Tibial artery (tissue), 4 donors: ENCODE measurements at regions not wholly inside any gene's neighbourhood (a gene's known extent, or its start where the extent isn't known, plus 50 kb on each side); places are given as distances from the start of the nearest gene placed in this dataset.

Experiments
- DNase-seq, 2 donors: peaks; one replicate each; pipeline ENCODE4 v3.0.0-alpha.2; 2019
- H3K27ac ChIP-seq, 2 donors: fragments of 200-600 bp; sonication (generic) in 1 of 2; 1 replicate in 1 of 2; 2 replicates in 1 of 2; pipeline ENCODE4 v1.5.1; 2018 to 2019; ENCODE audit warnings: mild to moderate bottlenecking in 1 of 2
- H3K27me3 ChIP-seq, 2 donors: fragments of 200-600 bp; sonication (generic) in 1 of 2; one replicate each; pipeline versions ENCODE4 v1.5.1 to v1.6.0; 2016 to 2019
- H3K36me3 ChIP-seq, 3 donors: fragments of 200-600 bp; sonication (generic) in 2 of 3; one replicate each; pipeline ENCODE4 v1.5.1; 2016 to 2019; ENCODE audit warnings: mild to moderate bottlenecking in 2 of 3
- H3K4me1 ChIP-seq, 4 donors: fragments of 200-600 bp; sonication (generic) in 2 of 4; 1 replicate in 3 of 4; 2 replicates in 1 of 4; pipeline ENCODE4 v1.5.1; 2016 to 2019
- H3K4me3 ChIP-seq, 2 donors: fragments of 200-600 bp; sonication (generic) in 1 of 2; 1 replicate in 1 of 2; 2 replicates in 1 of 2; pipeline ENCODE4 v1.5.1; 2018 to 2019; ENCODE audit warnings: mild to moderate bottlenecking in 2 of 2
- H3K9me3 ChIP-seq, 3 donors: fragments of 200-600 bp; sonication (generic) in 1 of 3; one replicate each; pipeline ENCODE4 v1.5.1; 2016 to 2019
- intact Hi-C: fragments of 100-400 bp; cut with DNase I; formaldehyde crosslinking; loops from one replicate; pipeline ENCODE4 v1.15.0; 2023; ENCODE audit warnings: low total_unique reads
- TF ChIP-seq, protein P1 (sequence below), 2 experiments: fragments of 200-600 bp in 1 of 2; fragments of 450-650 bp in 1 of 2; IDR thresholded peaks; one replicate each; pipeline ENCODE4 v1.5.1; 2017 to 2019; ENCODE audit warnings: antibody characterized with exemption in 2 of 2, mild to moderate bottlenecking in 1 of 2, moderate library complexity in 1 of 2

DNA sequence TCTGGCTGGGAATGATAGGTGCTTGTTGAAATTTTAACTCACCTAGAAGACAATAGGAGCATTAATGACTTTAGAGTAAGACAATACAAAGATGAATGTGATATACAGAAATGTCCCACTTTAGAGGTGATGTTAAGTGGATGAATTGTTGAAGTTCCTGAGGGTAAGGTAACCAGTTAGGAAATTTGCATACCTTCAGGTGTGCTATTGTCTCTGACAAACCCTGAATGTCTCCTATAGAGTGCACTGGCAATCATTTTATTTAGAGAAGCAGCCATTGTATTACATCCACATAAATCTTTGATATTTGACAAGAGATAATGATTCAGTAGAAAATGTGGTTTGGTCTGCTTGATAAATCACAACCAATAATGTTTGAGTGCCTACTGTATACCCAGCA, 228.5 kb downstream of the RNF144A start:
- Histone ChIP-seq H3K9me3 (no peaks in the 10 kb centered on the region), H3K4me1 (no peaks in the 10 kb centered on the region), H3K36me3 (no peaks in the 10 kb centered on the region), H3K27ac (no peak overlapping the region), H3K4me3 (no peak overlapping the region), H3K27me3 (no peaks in the 10 kb centered on the region)
- no peak for DNase-seq
- intact Hi-C loops = no loop called here
- TF ChIP-seq, protein P1, sequence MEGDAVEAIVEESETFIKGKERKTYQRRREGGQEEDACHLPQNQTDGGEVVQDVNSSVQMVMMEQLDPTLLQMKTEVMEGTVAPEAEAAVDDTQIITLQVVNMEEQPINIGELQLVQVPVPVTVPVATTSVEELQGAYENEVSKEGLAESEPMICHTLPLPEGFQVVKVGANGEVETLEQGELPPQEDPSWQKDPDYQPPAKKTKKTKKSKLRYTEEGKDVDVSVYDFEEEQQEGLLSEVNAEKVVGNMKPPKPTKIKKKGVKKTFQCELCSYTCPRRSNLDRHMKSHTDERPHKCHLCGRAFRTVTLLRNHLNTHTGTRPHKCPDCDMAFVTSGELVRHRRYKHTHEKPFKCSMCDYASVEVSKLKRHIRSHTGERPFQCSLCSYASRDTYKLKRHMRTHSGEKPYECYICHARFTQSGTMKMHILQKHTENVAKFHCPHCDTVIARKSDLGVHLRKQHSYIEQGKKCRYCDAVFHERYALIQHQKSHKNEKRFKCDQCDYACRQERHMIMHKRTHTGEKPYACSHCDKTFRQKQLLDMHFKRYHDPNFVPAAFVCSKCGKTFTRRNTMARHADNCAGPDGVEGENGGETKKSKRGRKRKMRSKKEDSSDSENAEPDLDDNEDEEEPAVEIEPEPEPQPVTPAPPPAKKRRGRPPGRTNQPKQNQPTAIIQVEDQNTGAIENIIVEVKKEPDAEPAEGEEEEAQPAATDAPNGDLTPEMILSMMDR (IDR thresholded peaks at IDR 0.05) = no peak

DNA sequence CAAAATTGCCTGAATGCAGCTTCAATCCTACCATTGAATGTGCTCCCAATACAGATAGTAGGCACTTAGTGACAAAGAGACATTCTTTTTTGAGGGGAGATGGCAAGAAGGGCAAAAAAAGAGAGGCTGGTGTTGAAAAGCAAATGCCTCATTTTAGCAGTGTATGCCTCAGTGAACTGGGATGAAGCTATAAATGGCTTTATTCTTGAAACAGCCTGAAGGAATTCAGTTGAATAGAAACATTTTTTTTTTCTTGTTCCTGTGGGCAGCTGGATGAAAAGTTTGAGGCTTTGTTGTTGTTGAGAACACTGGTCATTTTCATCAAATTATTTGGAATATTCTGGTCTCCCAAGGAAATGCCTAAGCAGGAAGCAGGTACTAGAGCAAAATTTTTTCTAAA, 228.9 kb downstream of the RNF144A start:
- DNase-seq = no peak
- Histone ChIP-seq H3K9me3 (no peaks in the 10 kb centered on the region), H3K4me3 (no peak overlapping the region), H3K27ac (no peak overlapping the region), H3K27me3 (no peaks in the 10 kb centered on the region), H3K4me1 (no peaks in the 10 kb centered on the region), H3K36me3 (no peaks in the 10 kb centered on the region)
- intact Hi-C loops = no loop called here
- TF ChIP-seq, protein P1 (IDR thresholded peaks at IDR 0.05) = no peak

DNA sequence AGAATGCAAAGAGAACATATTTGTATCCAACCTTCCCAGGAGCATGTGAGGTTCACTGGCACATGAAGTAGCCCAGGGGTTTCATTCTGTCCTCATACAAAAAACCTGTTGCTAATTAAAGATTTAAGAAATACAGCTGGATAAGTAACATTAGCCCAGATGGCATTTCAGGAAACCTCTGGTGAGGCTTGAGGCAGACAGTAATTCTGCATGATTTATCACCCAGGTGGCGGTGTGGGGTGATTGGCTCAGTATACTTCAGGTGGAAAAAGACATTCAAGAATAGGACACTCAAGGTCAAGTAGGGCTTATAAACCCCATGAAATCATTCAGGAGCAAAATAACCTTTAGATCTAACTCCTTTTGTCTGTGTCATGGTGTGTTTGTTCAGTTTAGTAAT, 237.4 kb downstream of the RNF144A start:
- H3K9me3 ChIP-seq = peaks cover 0 to 4% (median 0%) of the 10 kb centered on the region in 3 donors
- no peak overlapping the region for H3K4me3 ChIP-seq
- H3K36me3 ChIP-seq = no peaks in the 10 kb centered on the region
- DNase-seq = no peak
- no peaks in the 10 kb centered on the region for H3K27me3 ChIP-seq
- no peak overlapping the region for H3K27ac ChIP-seq
- TF ChIP-seq, protein P1 (IDR thresholded peaks at IDR 0.05) = no peak
- H3K4me1 ChIP-seq = no peaks in the 10 kb centered on the region
- intact Hi-C loops = no loop called here

GRCh38 chr2:7161501-7161900, 244.3 kb downstream of the RNF144A start:
- TF ChIP-seq, protein P1 (IDR thresholded peaks at IDR 0.05) = no peak
- intact Hi-C loops = no loop called here
- no peak for DNase-seq

GRCh38 chr2:7165736-7166135, 248.5 kb downstream of the RNF144A start:
- intact Hi-C loops = no loop called here
- H3K36me3 ChIP-seq = no peaks in the 10 kb centered on the region
- H3K9me3 ChIP-seq = no peaks in the 10 kb centered on the region
- no peaks in the 10 kb centered on the region for H3K4me1 ChIP-seq
- no peaks in the 10 kb centered on the region for H3K27me3 ChIP-seq
- H3K27ac ChIP-seq = no peak overlapping the region
- TF ChIP-seq, protein P1 (IDR thresholded peaks at IDR 0.05) = no peak
- H3K4me3 ChIP-seq = no peak overlapping the region
- DNase-seq = no peak

More at GRCh38 chr2:7161501-7161900, 244.3 kb downstream of the RNF144A start:
- Histone ChIP-seq H3K4me1 (no peaks in the 10 kb centered on the region), H3K4me3 (no peak overlapping the region), H3K27me3 (no peaks in the 10 kb centered on the region), H3K9me3 (no peaks in the 10 kb centered on the region), H3K27ac (no peak overlapping the region), H3K36me3 (no peaks in the 10 kb centered on the region)

- no peak overlapping the region for H3K27ac ChIP-seq
- no peaks in the 10 kb centered on the region for H3K36me3 ChIP-seq
- no peak overlapping the region for H3K4me3 ChIP-seq
- no peaks in the 10 kb centered on the region for H3K9me3 ChIP-seq
- no peaks in the 10 kb centered on the region for H3K4me1 ChIP-seq
- intact Hi-C loops = no loop called here
- TF ChIP-seq, protein P1 (IDR thresholded peaks at IDR 0.05) = no peak
- no peak for DNase-seq
- no peaks in the 10 kb centered on the region for H3K27me3 ChIP-seq
Measured at GRCh38 chr2:7167801-7168411, 250.7 kb downstream of the RNF144A start.
